ENCODE measurements at regions not wholly inside any gene's neighbourhood (a gene's known extent, or its start where the extent isn't known, plus 50 kb on each side); places are given as distances from the start of the nearest gene placed in this dataset.
"Not testable (repeated sequence)": the region's sequence is repeated elsewhere in the genome, so short reads cannot be mapped to it uniquely, and the experiment has no call there.

DNA sequence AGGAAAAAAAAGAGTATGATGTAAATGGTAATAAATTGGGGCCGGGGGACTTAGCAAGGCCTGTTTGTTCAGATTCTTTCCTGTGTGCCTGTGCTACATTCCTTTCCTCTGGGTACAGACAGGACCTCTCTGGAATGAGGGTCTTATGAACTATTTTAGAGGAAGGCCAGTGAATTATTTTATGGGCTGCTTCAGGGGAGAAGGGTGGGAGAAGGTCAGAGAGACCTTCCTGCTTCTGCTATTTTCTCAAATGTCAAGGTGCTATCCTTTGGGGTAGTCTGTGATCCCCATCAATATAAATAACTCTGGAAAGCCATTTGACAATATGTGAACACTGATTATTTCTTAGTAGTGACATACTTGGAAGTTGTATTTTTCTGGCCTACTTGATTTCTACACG, 426.5 kb downstream of the SH2D4B start:
- no peak for DNase-seq

DNA sequence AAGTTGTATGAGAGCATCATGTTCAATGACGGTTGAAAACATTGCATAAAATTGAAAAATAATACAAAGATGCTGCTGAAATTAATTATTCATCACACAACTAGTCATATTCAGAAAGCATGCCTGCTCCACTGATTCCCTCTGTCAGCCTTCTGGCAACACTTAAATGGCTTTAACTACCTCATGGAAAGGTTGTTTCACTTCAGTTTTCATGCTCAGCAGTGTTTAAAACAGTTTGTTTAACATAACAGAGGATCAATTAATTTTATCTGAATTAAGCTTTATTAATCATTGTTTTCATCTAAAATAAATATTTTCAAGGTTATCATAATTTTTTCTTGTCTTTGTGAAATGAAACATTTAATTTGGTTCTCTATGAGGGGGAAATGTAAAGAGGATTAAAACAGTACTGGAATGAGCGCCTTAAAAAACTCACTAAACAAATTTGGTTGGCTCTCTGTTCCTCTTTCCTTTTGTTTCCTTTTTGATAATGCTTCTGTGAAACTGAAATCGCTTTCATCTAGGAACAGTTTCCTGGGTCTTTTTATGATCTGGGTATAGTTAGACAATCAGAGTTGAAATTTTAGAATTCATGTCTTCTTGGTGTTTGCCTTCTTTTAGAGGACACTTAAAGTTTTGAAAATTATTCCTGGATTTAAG, 427.4 kb downstream of the SH2D4B start:
- DNase-seq = no peak

DNA sequence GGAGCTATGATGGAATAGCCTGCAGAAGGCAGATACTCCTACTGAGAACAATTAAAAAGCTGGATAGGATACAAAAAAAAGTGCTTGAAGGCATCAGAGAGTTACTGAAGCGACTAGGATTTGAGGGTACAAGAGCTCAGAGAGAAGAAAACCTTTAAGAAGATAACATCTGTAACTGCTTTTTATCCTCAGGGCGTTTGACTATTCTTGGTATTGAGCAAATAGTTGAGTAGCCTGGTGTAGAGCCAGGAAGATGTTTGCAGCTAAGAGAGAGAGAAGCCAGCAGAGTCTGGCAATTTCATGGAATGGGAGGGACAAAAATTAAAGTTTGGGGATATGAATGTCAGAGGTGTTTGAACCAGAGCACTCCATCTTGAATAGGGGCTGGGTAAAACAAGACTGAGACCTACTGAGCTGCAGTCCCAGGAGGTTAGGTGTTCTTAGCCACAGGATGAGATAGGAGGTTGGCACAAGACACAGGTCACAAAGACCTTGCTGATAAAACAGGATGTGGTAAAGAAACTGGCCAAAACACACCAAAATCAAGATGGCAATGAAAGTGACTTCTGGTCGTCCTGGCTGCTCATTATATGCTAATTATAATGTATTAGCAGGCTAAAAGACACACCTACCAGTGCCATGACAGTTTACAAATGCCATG, 428.8 kb downstream of the SH2D4B start:
- DNase-seq = no peak

DNA sequence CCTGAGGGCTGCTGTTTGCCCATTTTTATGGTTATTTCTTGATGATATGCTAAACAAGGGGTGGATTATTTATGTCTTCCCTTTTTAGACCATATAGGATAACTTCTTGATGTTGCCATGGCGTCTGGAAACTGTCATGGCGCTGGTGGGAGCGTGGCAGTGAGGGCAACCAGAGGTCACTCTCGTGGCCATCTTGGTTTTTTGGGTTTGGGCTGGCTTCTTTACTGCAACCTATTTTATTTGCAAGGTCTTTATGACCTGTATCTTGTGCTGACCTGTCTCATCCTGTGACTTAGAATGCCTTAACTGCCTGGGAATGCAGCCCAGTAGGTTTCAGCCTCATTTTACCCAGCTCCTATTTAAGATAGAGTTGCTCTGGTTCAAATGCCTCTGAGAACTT, 429.7 kb downstream of the SH2D4B start:
- DNase-seq = not testable (repeated sequence)

DNA sequence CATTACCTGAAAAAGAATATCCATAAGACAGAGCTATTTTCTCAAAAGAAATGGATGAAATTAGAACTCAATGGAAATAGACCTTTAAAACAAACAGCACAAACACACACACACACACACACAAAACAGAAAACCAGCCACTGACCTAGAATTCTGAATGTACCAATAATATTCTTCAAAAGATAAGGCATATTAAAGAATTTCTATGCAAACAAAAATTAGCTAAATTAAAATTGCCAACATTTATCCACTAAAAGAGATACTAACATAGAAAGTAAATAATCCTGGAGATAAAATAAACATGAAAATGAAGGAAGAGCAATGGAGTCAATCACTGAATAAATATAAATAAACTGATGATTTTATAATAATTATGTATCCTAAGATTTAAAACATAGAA, 431.2 kb downstream of the SH2D4B start:
- DNase-seq = no peak

DNA sequence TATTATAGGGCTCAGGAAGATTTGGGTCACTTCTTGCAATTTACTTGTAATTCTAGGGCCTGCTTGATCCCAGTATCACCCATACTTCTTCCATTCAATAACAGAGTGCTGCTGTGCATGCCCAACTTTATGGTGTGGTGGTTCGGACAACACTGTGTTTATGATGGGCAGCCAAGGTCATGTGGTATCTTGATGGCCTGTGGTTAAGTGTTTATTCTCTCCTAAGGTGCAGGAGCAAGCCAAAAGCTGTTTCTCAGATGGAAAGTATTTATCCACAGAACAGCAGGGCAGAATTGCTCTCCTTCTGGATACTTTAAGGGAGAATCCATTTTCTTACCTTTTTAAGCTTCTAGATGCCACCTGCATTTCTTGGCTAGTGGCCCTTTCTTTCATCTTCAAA, 433.8 kb downstream of the SH2D4B start:
- DNase-seq = no peak

DNA sequence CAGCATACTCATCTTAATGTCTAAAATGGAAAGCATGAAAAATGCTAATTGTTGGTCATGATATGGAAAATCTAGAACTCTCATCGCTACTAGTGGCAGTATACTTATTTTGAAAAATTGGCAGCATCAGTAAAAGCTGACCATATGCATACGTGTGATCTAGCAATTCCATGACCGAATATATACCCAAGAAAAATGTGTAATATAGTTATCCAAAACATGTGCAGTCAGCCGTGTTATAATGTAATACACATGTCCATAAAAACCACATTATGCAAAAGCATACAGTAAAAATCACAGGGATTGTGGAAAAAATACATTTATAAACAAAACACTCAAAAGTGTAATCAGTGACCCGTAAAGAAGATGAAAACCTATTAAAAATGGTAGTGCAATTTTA, 439.0 kb downstream of the SH2D4B start:
- no peak for DNase-seq

DNA sequence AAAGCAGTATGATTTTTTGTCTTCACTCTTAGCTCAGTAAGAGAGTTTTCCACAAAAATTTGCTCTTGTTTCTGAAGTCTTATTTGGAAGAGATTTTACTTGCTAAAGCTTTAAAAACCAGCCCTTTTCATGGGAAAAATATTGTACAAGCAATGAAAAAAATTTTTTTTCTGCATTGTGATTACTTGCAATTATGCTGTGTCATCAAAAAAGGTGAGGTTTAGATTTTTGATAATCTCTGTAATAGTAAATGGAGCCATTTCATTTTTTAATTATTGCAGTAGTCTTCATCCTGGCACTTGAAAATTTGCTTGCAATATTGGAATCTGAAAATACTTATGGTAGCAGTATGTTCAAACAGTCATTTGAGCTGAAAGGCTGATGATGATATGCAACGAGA, 447.4 kb downstream of the SH2D4B start:
- no peak for DNase-seq

DNA sequence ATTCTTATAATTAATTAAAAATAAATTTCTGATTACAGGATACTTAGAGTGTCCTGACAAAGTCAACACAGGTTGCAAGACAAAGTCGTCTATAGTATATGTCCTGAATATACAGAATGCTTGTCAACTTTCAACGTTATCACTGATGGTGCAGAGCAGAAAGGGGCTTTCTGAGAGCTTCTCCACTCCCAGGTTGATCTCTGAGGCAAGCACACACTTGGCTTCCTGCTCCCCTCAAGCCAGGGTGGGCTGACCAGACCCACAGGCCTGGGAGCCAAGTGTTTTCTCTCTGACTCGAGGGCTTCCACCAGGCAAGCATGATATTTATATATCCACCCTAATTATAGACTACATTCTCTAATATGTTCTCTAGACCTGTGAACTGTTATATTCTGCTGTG, 448.9 kb downstream of the SH2D4B start:
- no peak for DNase-seq

DNA sequence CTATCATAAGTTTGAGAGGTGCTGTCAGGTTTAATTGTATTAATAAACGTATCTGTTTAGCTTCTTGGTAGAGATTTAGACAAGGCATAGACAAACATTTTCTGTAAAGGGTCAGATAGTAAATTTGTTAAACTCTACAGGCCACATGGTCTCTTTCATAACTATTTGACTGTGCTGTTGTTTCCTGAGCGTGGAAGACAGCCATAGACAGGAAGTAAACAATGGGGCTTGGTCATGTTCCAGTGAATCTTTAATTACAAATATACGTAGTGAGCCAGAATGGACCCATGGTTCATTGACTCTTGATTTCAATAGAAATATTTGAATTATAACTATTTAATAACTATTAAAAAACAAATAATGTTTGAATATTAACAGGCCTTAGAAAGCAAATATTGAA, 451.1 kb downstream of the SH2D4B start:
- no peak for DNase-seq

DNA sequence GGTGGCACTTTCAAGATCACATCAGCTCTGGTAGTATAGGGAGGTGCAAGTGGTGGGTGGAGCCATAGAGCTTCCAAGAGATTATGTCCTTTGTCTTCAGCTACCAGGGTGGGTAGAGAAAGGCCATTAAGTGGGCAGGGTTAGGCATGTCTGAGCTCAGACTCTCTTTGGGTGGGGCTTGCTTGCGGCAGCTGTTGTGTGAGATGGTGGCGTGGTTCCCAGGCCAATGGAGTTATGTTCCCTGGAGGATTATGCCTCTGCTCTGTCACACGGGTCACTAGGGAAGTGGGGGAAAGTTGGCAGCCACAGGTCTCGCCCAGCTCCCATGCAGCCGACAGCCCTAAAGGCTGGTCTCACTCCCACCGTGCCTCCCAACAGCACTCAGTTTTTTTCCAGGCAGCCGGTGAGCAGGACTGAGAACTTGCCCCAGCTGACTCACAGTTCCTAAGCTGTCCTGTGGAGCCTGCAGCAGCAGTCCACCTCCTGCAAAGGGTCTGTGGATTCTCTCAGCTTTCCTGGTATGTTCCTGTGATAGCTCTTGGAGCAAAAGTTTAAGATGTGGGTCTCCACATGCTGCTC, 459.0 kb downstream of the SH2D4B start:
- DNase-seq = no peak

DNA sequence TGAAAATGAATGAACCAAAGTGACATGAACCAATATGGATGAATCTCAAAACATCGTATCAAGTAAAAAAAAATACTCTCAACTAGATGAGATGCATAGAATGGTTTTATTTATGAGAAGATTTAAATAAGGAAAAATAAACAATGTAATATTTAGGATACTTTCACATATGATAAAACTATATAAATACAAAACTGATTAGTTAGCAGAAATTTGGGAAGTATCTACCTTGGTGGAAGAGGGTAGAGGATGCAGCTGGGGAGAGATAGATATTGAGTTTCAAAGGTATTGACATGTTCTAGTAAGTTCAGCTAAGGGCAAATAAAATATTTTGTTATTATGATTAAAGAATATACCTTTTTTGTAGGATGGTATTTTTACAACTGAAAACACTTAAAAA, 463.1 kb downstream of the SH2D4B start:
- no peak for DNase-seq

DNA sequence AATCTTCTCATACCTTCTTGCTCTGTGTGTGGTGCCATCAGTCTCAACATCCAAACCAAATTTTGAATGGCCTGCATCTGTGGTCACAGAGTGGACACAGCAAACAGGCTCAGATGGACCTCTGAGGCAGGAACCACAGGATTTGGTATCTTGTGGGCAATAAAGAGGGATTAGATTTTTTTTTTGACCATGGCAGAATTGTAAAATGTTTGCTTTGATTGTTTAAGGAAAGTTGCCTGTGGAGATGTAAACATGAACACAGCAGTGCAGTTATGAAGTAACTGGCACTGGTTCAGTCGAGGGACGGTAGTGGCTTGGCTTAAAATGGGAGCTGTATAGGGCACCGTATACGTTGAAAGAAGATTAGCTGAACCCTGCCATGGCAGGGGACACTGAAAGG, 464.7 kb downstream of the SH2D4B start:
- DNase-seq = no peak

DNA sequence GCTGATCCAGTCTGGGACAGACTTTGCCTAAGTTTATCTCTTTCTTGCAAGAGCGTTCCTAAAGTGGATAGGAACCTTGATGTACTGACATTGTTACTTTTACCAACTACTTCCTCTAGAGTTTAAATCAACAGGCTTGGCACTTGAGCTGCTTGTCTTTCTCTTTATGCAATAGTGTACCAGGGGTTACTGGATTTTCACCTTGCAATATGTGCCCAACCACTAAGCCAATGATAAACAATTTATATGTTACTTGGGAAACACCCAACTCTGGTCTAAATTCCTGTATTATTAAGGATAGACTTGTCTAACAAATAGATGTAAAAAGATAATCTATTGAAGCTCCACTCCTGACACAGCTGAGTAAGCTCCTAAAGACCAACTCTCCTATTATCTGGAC, 470.2 kb downstream of the SH2D4B start:
- no peak for DNase-seq

DNA sequence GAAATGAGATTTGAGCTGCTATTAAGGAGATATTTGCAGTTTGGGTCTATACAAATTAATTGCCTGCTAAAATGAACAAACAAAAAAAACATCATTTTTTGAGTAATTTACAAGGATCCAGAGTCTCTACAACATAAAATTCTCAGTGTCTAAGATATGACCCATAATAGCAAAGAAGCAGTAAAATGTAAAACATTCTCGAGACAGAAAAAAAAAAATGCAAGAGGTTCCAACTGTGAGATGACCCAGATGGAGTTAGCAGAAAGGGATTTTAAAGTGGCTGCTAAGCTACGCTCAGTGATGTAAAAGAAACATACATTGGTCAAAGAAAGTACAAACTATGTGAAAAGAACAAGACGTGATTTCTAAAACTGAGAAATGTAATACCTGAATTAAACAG, 471.0 kb downstream of the SH2D4B start:
- DNase-seq = no peak

DNA sequence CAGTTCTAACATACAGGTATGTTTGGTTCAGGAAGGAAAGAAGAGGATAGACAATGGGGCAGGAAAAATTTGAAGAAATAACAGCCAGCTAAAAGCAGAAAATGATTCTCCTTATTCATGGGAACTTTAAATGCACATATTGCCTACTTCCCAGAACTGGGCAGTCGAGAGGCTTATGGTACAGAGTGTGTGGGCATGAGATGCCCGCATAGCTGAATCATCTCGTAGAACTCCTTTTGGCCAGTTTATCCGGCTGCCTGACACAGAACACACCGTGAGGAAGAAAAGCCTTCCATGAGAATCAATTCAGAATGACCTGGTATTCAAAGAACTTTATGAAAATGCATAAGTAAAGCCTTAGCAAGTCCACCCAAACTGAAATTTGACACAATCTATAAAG, 471.6 kb downstream of the SH2D4B start:
- no peak for DNase-seq

DNA sequence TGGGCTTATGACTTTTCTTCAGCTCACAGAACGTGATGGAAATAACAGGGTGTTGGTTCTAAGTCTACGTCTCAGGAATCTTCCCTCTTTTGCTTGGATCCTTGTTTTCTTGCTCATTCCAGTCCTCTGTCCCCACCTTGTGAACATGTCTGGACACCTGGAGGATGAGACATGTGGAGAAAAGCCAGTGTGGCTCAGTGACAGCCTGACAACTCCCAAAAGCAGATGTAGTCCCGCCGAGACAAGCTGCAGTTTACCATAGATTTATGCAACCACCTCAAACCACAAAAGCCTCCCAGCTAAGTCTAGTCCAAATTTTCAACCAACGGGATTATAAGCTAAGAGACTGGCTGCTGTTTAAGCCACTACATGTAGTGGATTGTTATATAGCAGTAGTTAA, 476.1 kb downstream of the SH2D4B start:
- DNase-seq = no peak

DNA sequence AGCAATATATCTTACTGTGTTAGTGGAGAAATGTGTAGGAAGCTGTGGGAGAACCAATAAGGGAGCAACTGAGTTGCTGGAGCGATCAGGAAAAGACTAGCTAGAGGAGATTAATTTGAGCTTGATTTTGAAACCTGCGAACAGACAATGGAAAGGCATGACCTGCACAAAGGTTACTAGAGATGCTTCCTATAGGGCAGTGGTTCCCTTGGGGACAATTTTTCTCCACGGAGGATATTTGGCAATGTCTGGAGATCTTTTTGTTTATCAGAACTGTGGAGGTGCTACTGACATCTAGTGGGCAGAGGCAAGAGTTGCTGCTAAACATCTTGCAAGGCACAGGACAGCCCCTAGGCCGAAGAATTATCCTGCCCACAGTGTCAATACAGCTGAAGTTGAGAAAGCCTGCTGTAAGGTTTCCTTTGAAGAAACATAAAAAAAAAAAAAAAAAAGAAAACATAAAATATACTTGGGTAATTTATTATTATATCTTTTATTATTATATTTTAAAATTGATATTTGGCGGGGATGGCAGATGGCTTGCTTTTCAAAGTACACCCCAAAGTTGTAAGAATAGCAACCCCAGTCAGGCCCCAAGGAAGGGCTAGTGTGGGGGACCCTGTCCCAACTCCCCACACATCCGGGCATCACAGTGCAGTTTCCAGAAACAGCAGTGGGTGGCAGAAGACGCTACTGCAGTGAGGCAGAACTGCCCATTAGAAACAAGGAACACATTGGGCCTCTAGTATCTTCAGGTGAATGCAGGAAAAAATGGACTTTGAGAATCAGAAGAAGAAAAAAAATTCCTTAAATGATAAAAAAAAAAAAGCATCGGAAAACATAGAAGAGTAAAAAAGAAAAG, 481.6 kb downstream of the SH2D4B start:
- DNase-seq = peak; percentile 1 to 7

DNA sequence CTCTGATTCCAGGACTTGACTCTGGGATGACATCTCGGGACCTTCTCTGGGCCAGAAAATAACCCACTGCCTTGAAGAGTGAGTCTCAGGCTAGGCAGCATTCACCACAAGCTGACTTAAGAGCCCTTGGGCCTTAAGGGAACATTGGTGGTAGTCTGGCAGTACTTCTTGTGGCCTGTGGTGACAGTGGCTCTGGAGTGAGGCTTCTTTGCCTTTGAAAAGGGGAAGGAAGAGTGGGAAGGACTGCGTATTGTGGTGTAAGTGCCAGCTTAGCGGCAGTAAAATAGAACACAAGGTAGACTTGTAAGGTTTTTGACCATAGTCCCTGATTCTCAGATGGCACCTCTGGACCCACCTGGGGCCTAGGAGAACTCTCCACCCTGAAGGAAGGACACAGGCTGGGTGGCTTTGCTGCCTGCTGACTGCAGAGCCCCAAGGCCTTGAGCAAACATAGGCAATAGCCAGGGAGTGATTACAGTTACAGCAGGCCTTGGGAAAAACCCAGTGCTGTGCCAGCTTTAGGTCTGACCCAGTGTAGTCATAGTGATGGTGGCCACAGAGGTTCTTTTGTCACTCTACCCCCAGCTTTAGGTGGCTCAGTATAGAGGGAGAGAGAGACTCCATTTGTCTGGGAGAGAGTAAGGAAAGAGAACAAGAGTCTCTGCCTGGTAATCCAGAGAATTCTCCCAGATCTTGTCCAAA, 483.9 kb downstream of the SH2D4B start:
- DNase-seq = no peak

DNA sequence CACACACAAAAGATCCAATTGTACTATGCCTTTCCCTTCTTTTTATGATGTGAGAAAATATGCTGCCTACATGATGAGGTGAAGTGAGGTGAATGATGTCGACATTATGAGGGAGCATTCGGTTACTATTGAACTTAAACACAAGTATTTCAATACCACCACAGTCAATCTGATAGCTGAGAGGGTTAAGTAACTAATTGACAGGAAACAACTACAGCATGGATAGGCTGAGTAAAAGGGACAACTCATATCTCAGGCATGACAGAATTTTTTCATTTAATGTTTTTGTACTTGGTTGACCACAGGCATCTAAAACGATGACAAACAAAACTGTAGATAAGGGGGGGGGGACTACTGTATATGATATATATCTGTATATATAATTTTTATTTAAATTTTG, 488.9 kb downstream of the SH2D4B start:
- DNase-seq = no peak

DNA sequence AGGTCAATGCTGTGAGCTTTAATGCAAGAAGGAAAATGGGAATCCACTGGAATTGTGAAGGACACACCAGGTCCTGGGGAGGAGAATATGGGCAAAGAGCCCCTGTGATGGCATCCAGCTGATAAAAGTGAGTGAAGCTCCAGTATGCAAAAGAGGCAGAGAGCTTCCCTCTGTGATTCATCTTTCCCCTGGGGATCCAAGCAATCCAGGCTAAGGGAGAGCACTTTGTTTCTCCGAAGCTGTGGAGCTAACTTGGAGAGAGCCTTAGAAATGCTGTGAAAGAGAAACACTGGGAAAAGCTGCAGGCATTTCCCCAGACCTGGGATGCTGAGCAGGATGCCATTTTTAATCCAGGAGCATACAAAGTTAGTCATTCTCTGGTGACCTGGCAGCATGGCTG, 489.5 kb downstream of the SH2D4B start:
- DNase-seq = no peak

DNA sequence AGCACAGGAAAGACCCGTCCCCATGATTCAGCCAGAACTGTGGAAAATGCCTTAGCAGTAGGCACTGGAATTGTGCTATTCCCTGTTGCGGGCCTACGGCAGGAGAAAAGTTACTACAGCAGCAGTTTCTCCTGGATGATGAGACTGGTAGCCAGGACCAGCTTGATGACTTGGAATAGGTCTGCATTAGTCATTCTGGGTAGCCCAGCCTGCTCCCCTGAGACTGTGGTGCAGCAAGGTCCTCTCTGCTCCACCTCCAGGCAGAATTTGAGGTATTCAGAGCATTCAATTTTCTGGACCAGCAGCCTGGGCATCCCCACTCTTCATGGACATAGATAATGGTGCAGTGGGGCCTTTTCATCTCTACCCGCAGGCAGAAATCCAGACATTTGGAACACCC, 490.0 kb downstream of the SH2D4B start:
- no peak for DNase-seq

DNA sequence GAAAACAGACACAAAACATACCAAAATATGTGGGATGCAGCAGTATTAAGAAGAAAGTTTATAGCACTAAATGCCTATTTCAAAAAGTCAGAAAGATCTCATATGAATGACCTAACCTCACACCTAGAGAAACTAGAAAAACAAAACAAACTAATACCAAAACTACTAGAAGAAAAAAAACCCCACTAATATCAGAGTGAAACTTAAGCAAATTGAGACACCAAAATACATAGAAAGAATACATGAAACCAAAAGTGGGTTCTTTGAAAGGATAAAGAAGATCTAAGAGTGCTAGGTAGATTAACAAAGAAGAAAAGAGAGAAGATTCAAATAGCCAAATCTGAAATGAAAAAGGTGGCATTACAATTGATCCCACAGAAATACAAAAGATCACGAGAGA, 494.1 kb downstream of the SH2D4B start:
- no peak for DNase-seq

Data from activated CD4-positive, alpha-beta T cell treated with anti-CD3 and anti-CD28 coated beads, Interleukin-2, amount 50 U/mL, for 48 hours (primary cell).